Stimulated activated CD4-positive, alpha-beta T cell treated with anti-CD3 and anti-CD28 coated beads, Interleukin-12 subunit alpha, Interleukin-12 subunit beta, amount 100 ng/mL, for 4 hours (primary cell): ENCODE measurements at regions not wholly inside any gene's neighbourhood (a gene's known extent, or its start where the extent isn't known, plus 50 kb on each side); places are given as distances from the start of the nearest gene placed in this dataset.
"Not testable (repeated sequence)": the region's sequence is repeated elsewhere in the genome, so short reads cannot be mapped to it uniquely, and the experiment has no call there.

Experiments used
- DNase-seq: peaks from one replicate; pipeline ENCODE4 v3.0.0-alpha.2; 2020

GRCh38 chr10:45122180-45122860, 121.6 kb downstream of the ZNF22 start:
- DNase-seq = not testable (repeated sequence)

GRCh38 chr10:45135443-45136198, 134.9 kb downstream of the ZNF22 start:
- no peak for DNase-seq

DNA sequence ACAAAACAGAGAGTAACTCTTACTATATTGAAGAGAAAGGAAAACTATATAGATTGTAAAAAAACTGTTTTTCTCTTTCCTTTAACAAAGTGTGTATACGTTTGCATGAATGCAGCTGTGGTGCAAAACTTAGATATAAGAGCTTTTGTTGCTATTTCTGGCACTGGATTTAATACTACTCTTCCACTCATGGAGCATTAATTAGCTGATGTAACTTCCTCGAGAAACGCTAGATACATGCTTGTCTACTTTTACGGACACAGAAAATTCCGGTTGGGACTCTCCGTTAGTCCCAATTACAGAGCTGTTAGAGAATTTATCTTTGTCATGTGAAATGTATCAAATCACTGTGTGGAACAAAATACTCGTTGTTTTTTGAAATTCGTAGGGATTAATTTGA, 135.5 kb downstream of the ZNF22 start:
- DNase-seq = no peak

DNA sequence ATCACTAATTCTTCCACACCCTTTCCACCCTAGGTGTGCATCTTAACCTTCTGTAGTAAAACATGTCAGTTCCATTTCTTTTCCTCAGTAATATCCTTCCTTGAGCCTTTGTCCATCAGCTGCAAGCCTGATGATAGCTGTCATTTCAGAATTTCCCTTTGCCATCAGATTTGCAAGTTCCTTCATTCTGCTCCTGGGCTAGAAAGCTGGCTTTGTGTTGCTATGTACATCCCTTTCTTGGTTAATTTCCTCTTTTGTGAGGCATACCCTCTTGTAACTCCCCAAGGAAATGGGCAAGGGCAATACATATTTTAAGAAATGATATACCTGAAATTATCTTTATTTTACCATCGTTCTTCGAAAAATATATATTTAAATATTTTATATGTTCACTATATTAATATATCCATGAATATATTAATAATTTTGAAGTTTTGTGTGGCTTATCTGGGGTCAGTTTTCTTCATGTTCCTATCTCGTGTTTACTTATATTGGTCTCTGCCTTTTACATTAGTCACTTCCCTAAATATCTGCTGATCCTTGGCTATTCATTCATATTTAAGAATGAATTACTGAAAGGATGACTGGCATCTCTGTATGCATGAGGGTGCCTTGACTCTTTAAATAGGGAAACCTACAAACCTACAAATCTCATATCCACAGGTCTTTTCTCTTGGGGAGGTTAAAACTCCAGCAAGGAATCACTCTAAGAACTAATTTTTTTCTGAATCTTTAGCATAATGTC, 143.8 kb downstream of the ZNF22 start:
- no peak for DNase-seq

- DNase-seq = not testable (repeated sequence)
These were observed 144.4 kb downstream of the ZNF22 start for GRCh38 chr10:45145143-45145542.

- DNase-seq = no peak
These were observed 146.3 kb downstream of the ZNF22 start for GRCh38 chr10:45147000-45147399.

- DNase-seq = no peak
These were observed 150.3 kb downstream of the ZNF22 start for GRCh38 chr10:45150997-45151396.

DNA sequence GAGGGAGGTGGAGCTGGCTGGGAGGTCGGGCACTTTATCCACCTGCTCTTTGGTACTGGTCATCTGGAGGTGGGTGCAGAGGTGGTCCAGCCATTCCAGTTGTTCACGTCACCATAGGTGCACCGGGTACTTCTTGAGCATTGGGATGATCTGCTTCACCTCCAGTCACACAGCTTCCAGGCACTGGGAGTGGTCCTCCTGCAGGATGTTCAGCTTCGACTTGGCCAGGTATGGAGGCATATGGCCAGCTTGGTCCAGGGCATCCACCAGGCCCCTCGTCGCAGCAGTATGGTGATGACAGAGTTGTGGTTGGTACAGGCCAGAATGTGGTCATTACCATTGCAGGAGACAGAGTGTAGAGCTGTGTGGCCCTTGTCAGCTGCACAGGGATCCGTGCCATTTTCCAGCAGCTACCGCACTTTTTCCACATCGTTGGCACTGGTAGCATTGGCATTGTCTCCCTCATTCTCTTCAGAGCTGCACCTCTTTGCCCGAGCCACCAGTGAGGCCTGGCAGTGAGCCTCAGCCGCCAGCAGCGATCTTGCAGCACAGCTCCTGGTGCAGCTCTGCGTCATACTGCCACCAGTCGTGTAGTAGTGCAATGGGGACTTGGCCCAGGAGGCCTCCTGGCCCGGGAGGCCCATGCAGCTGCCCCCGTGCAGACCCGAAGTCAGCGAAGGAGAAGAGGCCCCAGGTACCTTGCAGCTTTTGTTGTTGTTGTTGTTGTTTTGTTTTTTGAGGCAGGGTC, 150.9 kb downstream of the ZNF22 start:
- DNase-seq = no peak

- no peak for DNase-seq
These were observed 152.0 kb downstream of the ZNF22 start for GRCh38 chr10:45152726-45153125.

- no peak for DNase-seq
These were observed 153.8 kb downstream of the ZNF22 start for GRCh38 chr10:45154502-45154901.

DNA sequence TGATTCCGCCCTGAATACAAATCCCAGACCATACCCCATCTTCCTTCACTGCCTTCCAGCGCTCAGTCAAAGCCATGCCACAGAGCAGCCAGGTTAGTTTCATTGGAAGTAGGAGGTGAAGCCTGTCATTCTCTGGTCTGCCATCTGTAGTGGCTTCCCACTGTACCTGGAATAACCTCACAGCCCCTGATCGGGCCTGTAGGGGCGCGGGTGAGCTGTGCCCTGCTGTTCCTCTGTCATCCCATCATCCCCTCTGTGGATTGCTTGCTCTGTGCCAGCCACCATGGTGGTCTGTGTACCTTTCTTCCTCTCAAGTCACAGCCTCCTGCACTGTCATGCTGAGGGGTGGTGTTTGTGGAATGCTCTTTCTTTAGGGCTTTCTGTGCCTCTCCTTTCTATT, 155.1 kb downstream of the ZNF22 start:
- DNase-seq = no peak

- DNase-seq = no peak
These were observed 155.1 kb downstream of the OR13A1 start for GRCh38 chr10:45160271-45160670.

- no peak for DNase-seq
These were observed 152.0 kb downstream of the OR13A1 start for GRCh38 chr10:45163315-45163975.

GRCh38 chr10:45175520-45176118, 139.8 kb downstream of the OR13A1 start:
- DNase-seq = not testable (repeated sequence)

- DNase-seq = no peak
These were observed 135.7 kb downstream of the OR13A1 start for GRCh38 chr10:45179691-45180090.

GRCh38 chr10:45180507-45180906, 134.9 kb downstream of the OR13A1 start:
- DNase-seq = no peak

DNA sequence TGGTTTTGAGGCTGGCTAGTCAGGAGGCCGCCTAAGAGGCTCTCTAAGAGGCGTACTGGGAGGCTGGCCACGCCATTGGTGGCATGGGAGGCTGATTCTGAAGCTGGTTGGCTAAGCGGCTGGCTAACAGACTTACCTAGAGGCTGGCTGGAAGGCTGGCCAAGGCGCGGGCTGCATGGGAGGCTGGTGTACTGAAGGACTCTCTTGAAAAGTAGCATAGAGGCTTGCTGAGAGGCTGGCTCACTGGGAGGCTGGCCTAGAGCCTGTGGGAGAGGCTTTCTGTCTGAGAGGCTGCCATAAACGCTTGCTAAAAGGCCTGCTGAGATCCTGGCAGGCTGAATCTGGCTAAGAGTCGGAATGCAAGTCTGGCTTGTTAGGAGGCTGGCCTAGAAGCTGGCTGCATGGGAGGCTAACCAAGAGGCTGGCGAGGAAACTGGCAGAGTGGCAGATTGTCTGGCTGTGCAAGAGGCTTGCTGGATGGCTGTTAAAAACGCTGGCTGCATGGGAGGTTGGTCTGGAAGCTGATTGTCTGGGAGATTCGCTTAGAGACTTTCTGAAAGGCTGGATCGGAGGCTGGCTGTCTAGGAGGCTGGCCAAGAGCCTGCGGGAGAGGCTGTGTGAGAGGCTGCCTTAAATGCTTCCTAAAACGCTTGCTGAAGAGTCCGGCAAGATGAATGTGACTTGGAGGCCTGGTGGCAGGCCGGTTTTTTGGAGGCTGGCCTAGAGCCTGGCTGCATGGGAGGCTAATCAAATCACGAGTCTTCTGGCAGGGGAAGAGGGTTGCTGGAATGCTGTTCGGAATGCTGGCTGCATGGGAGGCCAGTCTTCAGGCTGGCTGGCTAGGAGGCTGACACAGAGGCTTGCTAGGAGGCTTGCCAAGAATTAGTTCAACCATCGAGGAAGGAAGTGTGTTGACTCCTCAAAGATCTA, 134.2 kb downstream of the OR13A1 start:
- no peak for DNase-seq

DNA sequence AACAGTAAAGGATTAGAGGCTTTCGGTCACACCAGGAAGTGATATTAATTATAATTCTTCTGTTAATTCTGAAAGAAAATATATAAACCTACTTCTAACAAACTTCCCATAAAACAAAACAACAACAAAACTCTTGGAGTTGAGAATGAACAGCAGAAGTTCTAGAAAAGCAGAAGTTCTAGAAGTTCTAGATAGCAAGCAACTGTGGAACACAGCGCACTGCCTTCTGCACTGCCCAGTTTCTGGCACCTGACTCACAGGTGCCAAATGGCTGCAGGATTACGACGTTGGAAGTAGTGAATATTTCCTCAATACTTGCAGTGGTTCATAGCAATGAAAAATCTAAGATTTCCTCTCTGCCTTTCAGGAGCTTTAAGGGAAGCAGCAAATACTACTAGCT, 132.2 kb downstream of the OR13A1 start:
- no peak for DNase-seq

GRCh38 chr10:45197816-45198485, 117.5 kb downstream of the OR13A1 start:
- DNase-seq = no peak

DNA sequence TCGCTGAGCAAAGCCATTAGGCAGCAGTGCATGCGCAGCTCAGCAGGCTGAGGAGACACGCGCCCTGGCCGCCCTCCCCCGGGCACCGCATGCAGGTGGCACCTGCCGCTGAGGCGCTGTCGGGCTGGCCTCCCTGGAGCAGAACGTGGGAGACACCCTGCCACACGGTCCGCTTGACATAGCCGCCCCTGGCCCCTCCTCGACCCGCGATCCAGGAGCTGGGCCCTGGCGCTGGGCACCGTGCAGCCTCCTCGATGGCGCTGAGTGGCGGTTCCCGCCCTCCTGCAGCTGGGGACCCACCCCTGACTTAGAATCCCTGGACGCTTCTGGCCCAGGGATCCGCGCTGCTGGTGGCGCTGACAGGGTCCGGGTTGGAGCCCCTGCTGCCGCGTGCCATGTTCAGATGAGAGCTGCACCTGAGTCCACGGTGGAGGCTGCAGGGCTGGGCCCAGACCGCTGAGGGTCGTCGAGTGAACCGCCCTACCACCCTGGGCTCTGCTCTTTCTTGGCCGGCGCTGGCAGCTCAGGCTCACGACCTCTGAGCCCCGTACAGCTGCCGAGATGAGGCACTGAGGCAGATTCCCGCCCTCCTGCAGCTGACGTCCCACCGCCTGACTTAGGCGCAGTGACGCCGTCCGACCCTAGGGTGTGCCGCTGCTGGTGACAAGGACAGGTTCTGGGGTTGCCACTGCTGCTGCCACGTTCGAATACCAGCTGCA, 116.8 kb downstream of the OR13A1 start:
- DNase-seq = no peak
